ENCODE measurements at regions not wholly inside any gene's neighbourhood (a gene's known extent, or its start where the extent isn't known, plus 50 kb on each side); places are given as distances from the start of the nearest gene placed in this dataset.

- no peaks in the 10 kb centered on the region for H3K9me3 Mint-ChIP-seq (ENCODE audit: unreplicated experiment)
- no peak overlapping the region for H3K27ac Mint-ChIP-seq (ENCODE audit: unreplicated experiment)
- no peaks in the 10 kb centered on the region for H3K27me3 Mint-ChIP-seq (ENCODE audit: unreplicated experiment)
- peaks cover 23% of the 10 kb centered on the region for H3K4me1 Mint-ChIP-seq (ENCODE audit: unreplicated experiment)
- TF ChIP-seq CTCF (IDR thresholded peaks at IDR 0.05), result no peak
- peaks cover 2% of the 10 kb centered on the region for H3K36me3 Mint-ChIP-seq (ENCODE audit: unreplicated experiment)
- no peak overlapping the region for H3K4me3 Mint-ChIP-seq (ENCODE audit: unreplicated experiment)
- DNase-seq (ENCODE audit: extremely low spot score, unreplicated experiment), result no peak
These were observed 152.1 kb upstream of the TENM3 start for GRCh38 chr4:182091128-182091527.

- Mint-ChIP-seq H3K9me3 (ENCODE audit: unreplicated experiment) (peaks cover 8% of the 10 kb centered on the region), H3K4me3 (ENCODE audit: unreplicated experiment) (no peak overlapping the region), H3K36me3 (ENCODE audit: unreplicated experiment) (no peaks in the 10 kb centered on the region), H3K4me1 (ENCODE audit: unreplicated experiment) (peaks cover 5% of the 10 kb centered on the region), H3K27me3 (ENCODE audit: unreplicated experiment) (no peaks in the 10 kb centered on the region), H3K27ac (ENCODE audit: unreplicated experiment) (no peak overlapping the region)
- no peak for DNase-seq (ENCODE audit: extremely low spot score, unreplicated experiment)
- no peak for TF ChIP-seq CTCF (IDR thresholded peaks at IDR 0.05)
These were observed 149.8 kb upstream of the TENM3 start for GRCh38 chr4:182093431-182093831.

GRCh38 chr4:182093935-182094334 lies 149.3 kb upstream of the TENM3 start:
- Mint-ChIP-seq H3K36me3 (ENCODE audit: unreplicated experiment) (no peaks in the 10 kb centered on the region), H3K27me3 (ENCODE audit: unreplicated experiment) (no peaks in the 10 kb centered on the region), H3K27ac (ENCODE audit: unreplicated experiment) (no peak overlapping the region), H3K9me3 (ENCODE audit: unreplicated experiment) (peaks cover 10% of the 10 kb centered on the region), H3K4me3 (ENCODE audit: unreplicated experiment) (no peak overlapping the region), H3K4me1 (ENCODE audit: unreplicated experiment) (peaks cover 5% of the 10 kb centered on the region)
- TF ChIP-seq CTCF (IDR thresholded peaks at IDR 0.05), result no peak
- DNase-seq (ENCODE audit: extremely low spot score, unreplicated experiment), result no peak

GRCh38 chr4:182101618-182102017 lies 141.6 kb upstream of the TENM3 start:
- Mint-ChIP-seq H3K4me1 (ENCODE audit: unreplicated experiment) (no peaks in the 10 kb centered on the region), H3K36me3 (ENCODE audit: unreplicated experiment) (no peaks in the 10 kb centered on the region), H3K27ac (ENCODE audit: unreplicated experiment) (no peak overlapping the region), H3K4me3 (ENCODE audit: unreplicated experiment) (no peak overlapping the region), H3K9me3 (ENCODE audit: unreplicated experiment) (peaks cover 10% of the 10 kb centered on the region), H3K27me3 (ENCODE audit: unreplicated experiment) (no peaks in the 10 kb centered on the region)
- no peak for TF ChIP-seq CTCF (IDR thresholded peaks at IDR 0.05)
- no peak for DNase-seq (ENCODE audit: extremely low spot score, unreplicated experiment)

GRCh38 chr4:182102576-182102975 lies 140.6 kb upstream of the TENM3 start:
- Mint-ChIP-seq H3K9me3 (ENCODE audit: unreplicated experiment) (peaks cover 10% of the 10 kb centered on the region), H3K27ac (ENCODE audit: unreplicated experiment) (no peak overlapping the region), H3K4me3 (ENCODE audit: unreplicated experiment) (no peak overlapping the region), H3K36me3 (ENCODE audit: unreplicated experiment) (no peaks in the 10 kb centered on the region), H3K27me3 (ENCODE audit: unreplicated experiment) (no peaks in the 10 kb centered on the region), H3K4me1 (ENCODE audit: unreplicated experiment) (no peaks in the 10 kb centered on the region)
- no peak for TF ChIP-seq CTCF (IDR thresholded peaks at IDR 0.05)
- no peak for DNase-seq (ENCODE audit: extremely low spot score, unreplicated experiment)

Data from osteocyte (in vitro differentiated cells).